ENCODE measurements at regions not wholly inside any gene's neighbourhood (a gene's known extent, or its start where the extent isn't known, plus 50 kb on each side); places are given as distances from the start of the nearest gene placed in this dataset.

- DNase-seq (ENCODE audit: insufficient read length, low spot score) (peak; percentile 12), FAIRE-seq (peak; percentile 71)
- TF ChIP-seq CTCF (IDR thresholded peaks at IDR 0.05; ENCODE audit: insufficient read depth, missing control alignments) = no peak
These were observed 1630.8 kb upstream of the TENM4 start for GRCh38 chr11:81071606-81072005.

GRCh38 chr11:81070948-81071347, 1630.1 kb upstream of the TENM4 start:
- DNase-seq (ENCODE audit: insufficient read length, low spot score) = no peak
- FAIRE-seq = no peak
- TF ChIP-seq CTCF (IDR thresholded peaks at IDR 0.05; ENCODE audit: insufficient read depth, missing control alignments) = no peak

- FAIRE-seq = no peak
- no peak for TF ChIP-seq CTCF (IDR thresholded peaks at IDR 0.05; ENCODE audit: insufficient read depth, missing control alignments)
These were observed 1618.5 kb upstream of the TENM4 start for GRCh38 chr11:81059356-81059755.

GRCh38 chr11:81052344-81053158, 1611.7 kb upstream of the TENM4 start:
- no peak for TF ChIP-seq CTCF (IDR thresholded peaks at IDR 0.05; ENCODE audit: insufficient read depth, missing control alignments)
- no peak for DNase-seq (ENCODE audit: insufficient read length, low spot score)
- FAIRE-seq = no peak

More at GRCh38 chr11:81059356-81059755, 1618.5 kb upstream of the TENM4 start:
- no peak for DNase-seq (ENCODE audit: insufficient read length, low spot score)

GRCh38 chr11:81039916-81040524, 1599.2 kb upstream of the TENM4 start:
- TF ChIP-seq CTCF (IDR thresholded peaks at IDR 0.05; ENCODE audit: insufficient read depth, missing control alignments) = no peak
- FAIRE-seq (no peak), DNase-seq (ENCODE audit: insufficient read length, low spot score) (no peak)

GRCh38 chr11:81036168-81036870, 1595.5 kb upstream of the TENM4 start:
- DNase-seq (ENCODE audit: insufficient read length, low spot score) (no peak), FAIRE-seq (no peak)
- no peak for TF ChIP-seq CTCF (IDR thresholded peaks at IDR 0.05; ENCODE audit: insufficient read depth, missing control alignments)
